ENCODE measurements at regions not wholly inside any gene's neighbourhood (a gene's known extent, or its start where the extent isn't known, plus 50 kb on each side); places are given as distances from the start of the nearest gene placed in this dataset.

DNA sequence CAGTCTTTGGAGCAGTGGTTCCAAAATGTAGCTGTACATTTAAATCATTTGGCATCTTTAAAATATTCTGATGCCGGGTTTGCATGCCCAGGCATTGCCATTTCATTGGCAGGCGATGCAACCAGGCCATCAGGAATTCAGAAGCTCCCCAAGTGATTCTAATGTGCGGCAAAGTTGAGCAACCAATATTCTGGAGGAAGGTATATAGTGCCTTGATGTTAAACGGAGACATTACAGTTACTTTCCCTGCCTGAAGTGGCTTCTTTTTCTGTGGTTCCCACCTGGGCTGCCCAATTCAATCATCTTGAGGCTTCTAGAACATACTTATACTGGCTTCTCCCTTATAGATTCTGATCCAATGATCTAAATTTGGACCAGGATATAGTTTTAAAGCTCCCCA lies 68.7 kb upstream of the PGM2 start:
- no peak for DNase-seq
- H3K36me3 ChIP-seq = no peaks in the 10 kb centered on the region
- TF ChIP-seq, protein P1, sequence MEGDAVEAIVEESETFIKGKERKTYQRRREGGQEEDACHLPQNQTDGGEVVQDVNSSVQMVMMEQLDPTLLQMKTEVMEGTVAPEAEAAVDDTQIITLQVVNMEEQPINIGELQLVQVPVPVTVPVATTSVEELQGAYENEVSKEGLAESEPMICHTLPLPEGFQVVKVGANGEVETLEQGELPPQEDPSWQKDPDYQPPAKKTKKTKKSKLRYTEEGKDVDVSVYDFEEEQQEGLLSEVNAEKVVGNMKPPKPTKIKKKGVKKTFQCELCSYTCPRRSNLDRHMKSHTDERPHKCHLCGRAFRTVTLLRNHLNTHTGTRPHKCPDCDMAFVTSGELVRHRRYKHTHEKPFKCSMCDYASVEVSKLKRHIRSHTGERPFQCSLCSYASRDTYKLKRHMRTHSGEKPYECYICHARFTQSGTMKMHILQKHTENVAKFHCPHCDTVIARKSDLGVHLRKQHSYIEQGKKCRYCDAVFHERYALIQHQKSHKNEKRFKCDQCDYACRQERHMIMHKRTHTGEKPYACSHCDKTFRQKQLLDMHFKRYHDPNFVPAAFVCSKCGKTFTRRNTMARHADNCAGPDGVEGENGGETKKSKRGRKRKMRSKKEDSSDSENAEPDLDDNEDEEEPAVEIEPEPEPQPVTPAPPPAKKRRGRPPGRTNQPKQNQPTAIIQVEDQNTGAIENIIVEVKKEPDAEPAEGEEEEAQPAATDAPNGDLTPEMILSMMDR (IDR thresholded peaks at IDR 0.05; ENCODE audit: low read depth, low read length) = no peak
- no peak overlapping the region for H3K4me3 ChIP-seq (ENCODE audit: low read depth, low read length)
- no peaks in the 10 kb centered on the region for H3K4me1 ChIP-seq
- H3K27me3 ChIP-seq = peaks cover 5% of the 10 kb centered on the region; the same call in 1 of the 2 replicates
- no peaks in the 10 kb centered on the region; the same call in 1 of the 2 replicates for H3K9me3 ChIP-seq

DNA sequence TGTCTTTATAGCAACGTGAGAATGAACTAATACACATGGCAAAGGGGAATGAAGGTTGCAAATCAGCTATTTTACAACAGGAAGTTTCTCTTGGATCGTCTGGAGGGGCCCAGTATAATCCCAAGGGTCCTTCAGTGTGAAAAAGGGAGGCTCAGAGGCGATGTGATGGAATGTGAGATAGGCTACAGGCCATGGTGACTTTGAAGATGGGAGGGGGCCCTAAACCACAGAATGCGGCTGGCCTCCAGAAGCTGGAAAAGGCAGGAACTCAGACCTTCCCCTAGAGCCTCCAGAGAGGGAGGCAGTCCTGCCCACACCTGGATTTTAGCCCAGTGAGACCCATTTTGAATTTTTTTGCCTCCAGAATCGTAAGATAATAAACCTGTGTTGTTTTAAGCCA lies 69.4 kb upstream of the PGM2 start:
- TF ChIP-seq, protein P1 (IDR thresholded peaks at IDR 0.05; ENCODE audit: low read depth, low read length) = no peak
- H3K36me3 ChIP-seq = no peaks in the 10 kb centered on the region
- H3K9me3 ChIP-seq = no peaks in the 10 kb centered on the region; the same call in 1 of the 2 replicates
- peaks cover 5% of the 10 kb centered on the region; the same call in 1 of the 2 replicates for H3K27me3 ChIP-seq
- H3K4me3 ChIP-seq (ENCODE audit: low read depth, low read length) = no peak overlapping the region
- DNase-seq = no peak
- H3K4me1 ChIP-seq = no peaks in the 10 kb centered on the region

DNA sequence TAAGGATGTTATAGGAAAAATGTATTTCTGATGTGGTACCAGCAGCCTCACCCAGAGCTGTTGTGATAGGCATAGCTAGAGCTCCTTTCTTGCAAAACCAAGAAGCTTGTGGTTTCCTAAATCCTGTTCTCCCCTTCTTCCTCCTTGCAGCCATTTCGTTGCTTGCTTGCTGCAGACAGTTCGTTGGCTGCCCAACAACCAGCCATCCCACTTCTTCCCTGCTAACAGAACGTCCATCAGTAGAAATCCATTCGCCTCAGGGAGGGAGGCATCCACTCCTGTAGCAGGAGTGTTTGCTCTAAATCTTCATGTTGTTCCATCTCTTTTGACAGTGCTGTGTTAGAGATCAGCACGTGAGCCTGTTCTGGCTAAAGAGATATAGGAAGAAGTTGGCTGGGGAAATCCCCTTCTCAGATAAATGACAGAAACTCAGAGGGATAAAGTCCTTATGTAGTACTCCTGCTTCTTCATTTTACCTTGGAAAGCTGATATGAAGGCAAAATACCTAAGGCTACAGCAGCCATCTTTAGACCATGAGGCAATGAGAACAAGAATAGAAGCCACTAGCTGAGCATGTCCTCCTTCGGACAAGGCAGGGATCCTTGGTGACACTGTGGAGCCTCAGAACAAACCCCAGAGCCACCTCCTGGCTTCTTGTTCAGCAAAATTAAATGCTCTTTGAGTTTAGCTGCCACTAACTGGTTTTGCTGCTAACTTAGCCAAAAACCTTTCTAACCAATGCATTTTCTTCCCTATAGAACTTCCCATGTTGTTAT lies 68.4 kb upstream of the RELL1 start:
- no peak for DNase-seq
- H3K27me3 ChIP-seq = peaks cover 11% of the 10 kb centered on the region; the same call in 1 of the 2 replicates
- no peaks in the 10 kb centered on the region for H3K4me1 ChIP-seq
- H3K4me3 ChIP-seq (ENCODE audit: low read depth, low read length) = no peak overlapping the region
- TF ChIP-seq, protein P1 (IDR thresholded peaks at IDR 0.05; ENCODE audit: low read depth, low read length) = no peak
- no peaks in the 10 kb centered on the region for H3K36me3 ChIP-seq
- no peaks in the 10 kb centered on the region for H3K9me3 ChIP-seq

DNA sequence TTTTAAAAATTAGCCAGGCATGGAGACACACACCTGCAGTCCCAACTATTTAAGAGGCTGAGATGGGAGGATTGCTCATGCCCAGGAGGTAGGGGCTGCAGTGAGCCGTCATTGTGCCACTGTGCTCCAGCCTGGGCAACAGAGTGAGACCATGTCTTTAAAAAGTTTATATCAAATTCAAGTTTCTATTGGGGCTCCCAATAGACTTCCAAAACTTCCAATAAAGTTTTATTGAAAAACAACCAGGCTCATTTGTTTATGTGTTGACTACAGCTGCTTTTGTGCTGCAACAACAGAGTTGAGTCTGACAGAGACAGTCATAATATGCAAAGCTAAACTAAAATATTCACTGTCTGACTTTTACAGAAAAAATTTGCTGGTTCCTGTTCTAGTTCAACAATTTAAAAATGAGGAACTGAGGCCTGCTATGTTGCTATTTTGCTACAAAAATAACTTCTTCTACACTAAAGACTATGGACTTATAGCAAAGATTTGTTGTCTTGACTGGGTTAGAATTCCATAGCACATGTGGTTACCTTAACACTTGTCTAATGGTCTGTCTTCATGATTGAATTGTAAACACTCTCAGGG lies 63.3 kb upstream of the RELL1 start:
- H3K27me3 ChIP-seq = peaks cover 11% of the 10 kb centered on the region; the same call in 1 of the 2 replicates
- no peak for DNase-seq
- no peak overlapping the region for H3K4me3 ChIP-seq (ENCODE audit: low read depth, low read length)
- no peaks in the 10 kb centered on the region for H3K9me3 ChIP-seq
- no peaks in the 10 kb centered on the region for H3K4me1 ChIP-seq
- TF ChIP-seq, protein P1 (IDR thresholded peaks at IDR 0.05; ENCODE audit: low read depth, low read length) = no peak
- H3K36me3 ChIP-seq = no peaks in the 10 kb centered on the region

DNA sequence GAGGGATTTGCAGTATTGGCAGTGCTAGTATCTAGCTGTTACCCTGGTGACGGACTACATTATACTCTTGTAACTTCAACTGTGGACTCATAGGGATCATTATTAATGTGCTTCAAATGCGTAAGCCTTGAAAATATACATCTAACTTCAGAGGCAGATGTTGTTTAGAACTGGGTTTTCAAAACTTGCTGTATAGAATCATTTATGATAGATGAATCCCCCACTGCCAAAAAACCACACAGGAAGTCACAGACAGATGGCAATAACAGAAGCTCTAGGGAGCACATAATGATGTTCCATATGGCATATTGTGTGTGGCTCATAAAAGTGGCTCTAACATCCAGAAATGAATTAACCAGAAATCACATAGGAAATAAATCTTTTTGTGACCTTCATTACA lies 62.3 kb upstream of the RELL1 start:
- Histone ChIP-seq H3K9me3 (no peaks in the 10 kb centered on the region), H3K36me3 (no peaks in the 10 kb centered on the region), H3K4me1 (no peaks in the 10 kb centered on the region), H3K27me3 (peaks cover 6% of the 10 kb centered on the region; the same call in 1 of the 2 replicates), H3K4me3 (ENCODE audit: low read depth, low read length) (no peak overlapping the region)
- TF ChIP-seq, protein P1 (IDR thresholded peaks at IDR 0.05; ENCODE audit: low read depth, low read length) = no peak
- no peak for DNase-seq
